ENCODE measurements at regions not wholly inside any gene's neighbourhood (a gene's known extent, or its start where the extent isn't known, plus 50 kb on each side); places are given as distances from the start of the nearest gene placed in this dataset.

GRCh38 chr4:170581322-170581721 lies 491.6 kb upstream of the AADAT start:
- H3K4me3 ChIP-seq (ENCODE audit: low read depth, low read length) = no peak overlapping the region
- TF ChIP-seq CTCF (IDR thresholded peaks at IDR 0.05; ENCODE audit: low read depth, low read length, missing control alignments) = no peak
- no peak for DNase-seq (ENCODE audit: low read depth)

- no peak for DNase-seq (ENCODE audit: low read depth)
- no peak overlapping the region for H3K4me3 ChIP-seq (ENCODE audit: low read depth, low read length)
- no peak for TF ChIP-seq CTCF (IDR thresholded peaks at IDR 0.05; ENCODE audit: low read depth, low read length, missing control alignments)
These were observed 490.9 kb upstream of the AADAT start for GRCh38 chr4:170580651-170581050.

GRCh38 chr4:170538821-170539473 lies 449.2 kb upstream of the AADAT start:
- no peak overlapping the region for H3K4me3 ChIP-seq (ENCODE audit: low read depth, low read length)
- no peak for TF ChIP-seq CTCF (IDR thresholded peaks at IDR 0.05; ENCODE audit: low read depth, low read length, missing control alignments)
- no peak for DNase-seq (ENCODE audit: low read depth)

GRCh38 chr4:170529748-170530722 lies 440.3 kb upstream of the AADAT start:
- H3K4me3 ChIP-seq (ENCODE audit: low read depth, low read length) = no peak overlapping the region
- no peak for TF ChIP-seq CTCF (IDR thresholded peaks at IDR 0.05; ENCODE audit: low read depth, low read length, missing control alignments)
- no peak for DNase-seq (ENCODE audit: low read depth)

GRCh38 chr4:170526471-170526870 lies 436.7 kb upstream of the AADAT start:
- no peak for DNase-seq (ENCODE audit: low read depth)
- TF ChIP-seq CTCF (IDR thresholded peaks at IDR 0.05; ENCODE audit: low read depth, low read length, missing control alignments) = no peak
- H3K4me3 ChIP-seq (ENCODE audit: low read depth, low read length) = no peak overlapping the region

- TF ChIP-seq CTCF (IDR thresholded peaks at IDR 0.05; ENCODE audit: low read depth, low read length, missing control alignments) = no peak
- no peak overlapping the region for H3K4me3 ChIP-seq (ENCODE audit: low read depth, low read length)
- no peak for DNase-seq (ENCODE audit: low read depth)
These were observed 432.7 kb upstream of the AADAT start for GRCh38 chr4:170522427-170522970.
